B cell (primary cell): ENCODE measurements at regions not wholly inside any gene's neighbourhood (a gene's known extent, or its start where the extent isn't known, plus 50 kb on each side); places are given as distances from the start of the nearest gene placed in this dataset.

Experiments
- CTCF ChIP-seq: fragments of 200-600 bp; IDR thresholded peaks from one replicate; pipeline ENCODE4 v1.8.0; 2022; ENCODE audit warnings: antibody characterized with exemption, mild to moderate bottlenecking
- EZH2 ChIP-seq: IDR thresholded peaks from 2 replicates; pipeline ENCODE4 v1.6.1; 2012; ENCODE audit warnings: borderline replicate concordance, low read depth, mild to moderate bottlenecking, moderate library complexity, low read length; ENCODE audit not compliant: insufficient read depth, poor library complexity, severe bottlenecking

- TF ChIP-seq CTCF (no peak), EZH2 (no peak)
Observed at GRCh38 chr6:45800911-45801310, 214.7 kb downstream of the CLIC5 start.
